Activated CD4-positive, alpha-beta memory T cell treated with anti-CD3 and anti-CD28 coated beads for 36 hours (primary cell): ENCODE measurements at regions not wholly inside any gene's neighbourhood (a gene's known extent, or its start where the extent isn't known, plus 50 kb on each side); places are given as distances from the start of the nearest gene placed in this dataset.

Experiments
- CTCF ChIA-PET: fragments of 350-600 bp; sonication (Branson Sonifier 250); formaldehyde crosslinking; loops from one replicate; lab custom pipeline; 2021; ENCODE audit warnings: antibody characterized with exemption, inconsistent platforms; lab: Charles Lee
- POLR2A ChIA-PET: fragments of 350-600 bp; sonication (Branson Sonifier 250); formaldehyde crosslinking; loops from one replicate; lab custom pipeline; 2021; ENCODE audit warnings: antibody characterized with exemption; lab: Charles Lee
- DNase-seq: peaks from one replicate; pipeline ENCODE4 v3.0.0-alpha.2; 2020
- H3K27ac Mint-ChIP-seq: one replicate; pipeline ENCODE4 v1.8.0; 2021; ENCODE audit warnings: mixed read lengths
- H3K27me3 Mint-ChIP-seq: one replicate; pipeline ENCODE4 v1.8.0; 2021; ENCODE audit warnings: mixed read lengths
- H3K36me3 Mint-ChIP-seq: one replicate; pipeline ENCODE4 v1.8.0; 2021; ENCODE audit warnings: mixed read lengths
- H3K4me1 Mint-ChIP-seq: one replicate; pipeline ENCODE4 v1.8.0; 2021; ENCODE audit warnings: low read depth, mixed read lengths
- H3K4me3 Mint-ChIP-seq: one replicate; pipeline ENCODE4 v1.8.0; 2021; ENCODE audit warnings: mild to moderate bottlenecking, mixed read lengths
- H3K9me3 Mint-ChIP-seq: one replicate; pipeline ENCODE4 v1.8.0; 2021; ENCODE audit warnings: mixed read lengths
- intact Hi-C: fragments of 100-400 bp; cut with micrococcal nuclease; formaldehyde crosslinking; loops from one replicate; pipeline ENCODE4 v1.15.1; 2023

- DNase-seq = no peak
- ChIA-PET POLR2A (no interaction called here), CTCF (interaction anchor here (0.6 kb wide), 1 partner anchor 538 kb away, joined by 3 read pairs; no protein-coding TSS in a partner anchor)
- Mint-ChIP-seq H3K27ac (no peak overlapping the region), H3K9me3 (peaks cover 6% of the 10 kb centered on the region), H3K36me3 (no peaks in the 10 kb centered on the region), H3K4me3 (no peak overlapping the region), H3K27me3 (no peaks in the 10 kb centered on the region), H3K4me1 (no peaks in the 10 kb centered on the region)
- intact Hi-C loops = no loop called here
These were observed 223.0 kb downstream of the GRIA2 start for GRCh38 chr4:157443537-157443936.

- no peaks in the 10 kb centered on the region for H3K27me3 Mint-ChIP-seq
- ChIA-PET CTCF (no interaction called here), POLR2A (no interaction called here)
- H3K4me3 Mint-ChIP-seq = no peak overlapping the region
- peaks cover 16% of the 10 kb centered on the region for H3K9me3 Mint-ChIP-seq
- no peak overlapping the region for H3K27ac Mint-ChIP-seq
- no peaks in the 10 kb centered on the region for H3K36me3 Mint-ChIP-seq
- DNase-seq = no peak
- intact Hi-C loops = no loop called here
- no peaks in the 10 kb centered on the region for H3K4me1 Mint-ChIP-seq
These were observed 205.4 kb downstream of the GRIA2 start for GRCh38 chr4:157425897-157426296.

GRCh38 chr4:157423526-157424020 is 203.0 kb downstream of the GRIA2 start:
- H3K27me3 Mint-ChIP-seq = no peaks in the 10 kb centered on the region
- no peaks in the 10 kb centered on the region for H3K36me3 Mint-ChIP-seq
- no peak overlapping the region for H3K4me3 Mint-ChIP-seq
- H3K4me1 Mint-ChIP-seq = no peaks in the 10 kb centered on the region
- H3K27ac Mint-ChIP-seq = no peak overlapping the region
- ChIA-PET CTCF (no interaction called here), POLR2A (no interaction called here)
- no peak for DNase-seq
- peaks cover 17% of the 10 kb centered on the region for H3K9me3 Mint-ChIP-seq
- intact Hi-C loops = no loop called here

GRCh38 chr4:157421365-157421764 is 200.8 kb downstream of the GRIA2 start:
- intact Hi-C loops = no loop called here
- Mint-ChIP-seq H3K36me3 (no peaks in the 10 kb centered on the region), H3K4me1 (no peaks in the 10 kb centered on the region), H3K4me3 (no peak overlapping the region), H3K27me3 (no peaks in the 10 kb centered on the region), H3K27ac (no peak overlapping the region), H3K9me3 (peaks cover 14% of the 10 kb centered on the region)
- no peak for DNase-seq
- ChIA-PET CTCF (no interaction called here), POLR2A (no interaction called here)
